ENCODE measurements at regions not wholly inside any gene's neighbourhood (a gene's known extent, or its start where the extent isn't known, plus 50 kb on each side); places are given as distances from the start of the nearest gene placed in this dataset.

- H3K9me3 ChIP-seq (replicated peaks in 1 of 3), result peaks cover 0 to 5% (median 0%) of the 10 kb centered on the region in 3 donors
- no peak overlapping the region for H3K4me3 ChIP-seq
- no peak for DNase-seq
- H3K4me1 ChIP-seq (replicated peaks in 1 of 2), result no peaks in the 10 kb centered on the region
- WGBS, 4 donors, result 83 to 94% (median 87%) methylated on average over 2 of the region's 2 CpGs
- intact Hi-C loops (cut with DNase I), result no loop called here
- no peaks in the 10 kb centered on the region for H3K27me3 ChIP-seq
- TF ChIP-seq POLR2A (IDR thresholded peaks at IDR 0.05), result no peak
- TF ChIP-seq, protein P1, sequence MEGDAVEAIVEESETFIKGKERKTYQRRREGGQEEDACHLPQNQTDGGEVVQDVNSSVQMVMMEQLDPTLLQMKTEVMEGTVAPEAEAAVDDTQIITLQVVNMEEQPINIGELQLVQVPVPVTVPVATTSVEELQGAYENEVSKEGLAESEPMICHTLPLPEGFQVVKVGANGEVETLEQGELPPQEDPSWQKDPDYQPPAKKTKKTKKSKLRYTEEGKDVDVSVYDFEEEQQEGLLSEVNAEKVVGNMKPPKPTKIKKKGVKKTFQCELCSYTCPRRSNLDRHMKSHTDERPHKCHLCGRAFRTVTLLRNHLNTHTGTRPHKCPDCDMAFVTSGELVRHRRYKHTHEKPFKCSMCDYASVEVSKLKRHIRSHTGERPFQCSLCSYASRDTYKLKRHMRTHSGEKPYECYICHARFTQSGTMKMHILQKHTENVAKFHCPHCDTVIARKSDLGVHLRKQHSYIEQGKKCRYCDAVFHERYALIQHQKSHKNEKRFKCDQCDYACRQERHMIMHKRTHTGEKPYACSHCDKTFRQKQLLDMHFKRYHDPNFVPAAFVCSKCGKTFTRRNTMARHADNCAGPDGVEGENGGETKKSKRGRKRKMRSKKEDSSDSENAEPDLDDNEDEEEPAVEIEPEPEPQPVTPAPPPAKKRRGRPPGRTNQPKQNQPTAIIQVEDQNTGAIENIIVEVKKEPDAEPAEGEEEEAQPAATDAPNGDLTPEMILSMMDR (IDR thresholded peaks at IDR 0.05), result no peak
- H3K27ac ChIP-seq, result no peak overlapping the region
- no peaks in the 10 kb centered on the region for H3K36me3 ChIP-seq (replicated peaks in 1 of 2)
These were observed 528.4 kb upstream of the SPHKAP start for GRCh38 chr2:228709788-228710371.

- H3K27me3 ChIP-seq, result no peaks in the 10 kb centered on the region
- H3K4me3 ChIP-seq, result no peak overlapping the region
- H3K27ac ChIP-seq, result no peak overlapping the region
- no peak for DNase-seq
- WGBS, 4 donors, result 88 to 94% (median 91%) methylated on average over 3 of the region's 3 CpGs
- H3K36me3 ChIP-seq (replicated peaks in 1 of 2), result no peaks in the 10 kb centered on the region
- intact Hi-C loops (cut with DNase I), result no loop called here
- no peaks in the 10 kb centered on the region for H3K4me1 ChIP-seq (replicated peaks in 1 of 2)
- no peaks in the 10 kb centered on the region for H3K9me3 ChIP-seq (replicated peaks in 1 of 3)
- TF ChIP-seq, protein P1 (IDR thresholded peaks at IDR 0.05), result no peak
- no peak for TF ChIP-seq POLR2A (IDR thresholded peaks at IDR 0.05)
These were observed 526.4 kb upstream of the SPHKAP start for GRCh38 chr2:228707846-228708245.

GRCh38 chr2:228705318-228705717 lies 523.8 kb upstream of the SPHKAP start:
- Histone ChIP-seq H3K4me3 (no peak overlapping the region), H3K27me3 (no peaks in the 10 kb centered on the region), H3K27ac (no peak overlapping the region), H3K9me3 (replicated peaks in 1 of 3) (no peaks in the 10 kb centered on the region), H3K36me3 (replicated peaks in 1 of 2) (no peaks in the 10 kb centered on the region), H3K4me1 (replicated peaks in 1 of 2) (no peaks in the 10 kb centered on the region)
- intact Hi-C loops (cut with DNase I), result no loop called here
- TF ChIP-seq, protein P1 (IDR thresholded peaks at IDR 0.05), result no peak
- TF ChIP-seq POLR2A (IDR thresholded peaks at IDR 0.05), result no peak
- no peak for DNase-seq
- WGBS, 4 donors, result 40 to 74% (median 59%) methylated on average over 3 to 4 of the region's 4 CpGs

GRCh38 chr2:228703152-228703551 lies 521.7 kb upstream of the SPHKAP start:
- no peak overlapping the region for H3K4me3 ChIP-seq
- DNase-seq, result no peak
- TF ChIP-seq, protein P1 (IDR thresholded peaks at IDR 0.05), result no peak
- TF ChIP-seq POLR2A (IDR thresholded peaks at IDR 0.05), result no peak
- intact Hi-C loops (cut with DNase I), result no loop called here
- H3K27ac ChIP-seq, result no peak overlapping the region
- H3K27me3 ChIP-seq, result no peaks in the 10 kb centered on the region
- WGBS, 4 donors, result 68 to 78% (median 73%) methylated on average over 6 of the region's 6 CpGs
- no peaks in the 10 kb centered on the region for H3K4me1 ChIP-seq (replicated peaks in 1 of 2)
- no peaks in the 10 kb centered on the region for H3K36me3 ChIP-seq (replicated peaks in 1 of 2)
- no peaks in the 10 kb centered on the region for H3K9me3 ChIP-seq (replicated peaks in 1 of 3)
